Upper lobe of left lung (tissue), 4 donors: ENCODE measurements at regions not wholly inside any gene's neighbourhood (a gene's known extent, or its start where the extent isn't known, plus 50 kb on each side); places are given as distances from the start of the nearest gene placed in this dataset.

Source experiments
- EP300 ChIP-seq, 4 donors: sonication (generic); formaldehyde crosslinking; IDR thresholded peaks; one replicate each; pipeline ENCODE4 v1.5.1; 2017; ENCODE audit warnings: antibody characterized with exemption in 4 of 4, control low read depth in 2 of 4
- POLR2A ChIP-seq, 4 donors: fragments of 450-650 bp; IDR thresholded peaks; one replicate each; pipeline ENCODE4 v1.5.1; 2016 to 2017; ENCODE audit warnings: antibody characterized with exemption in 4 of 4, mild to moderate bottlenecking in 2 of 4
- POLR2AphosphoS5 ChIP-seq, 2 donors: sonication (generic); formaldehyde crosslinking; IDR thresholded peaks; one replicate each; pipeline ENCODE4 v1.5.1; 2017; ENCODE audit warnings: antibody characterized with exemption in 2 of 2
- TF ChIP-seq, protein P1 (sequence below), 6 experiments: fragments of 450-650 bp in 4 of 6; fragments of 200-600 bp in 2 of 6; sonication (generic) in 2 of 6; IDR thresholded peaks; one replicate each; pipeline ENCODE4 v1.5.1; 2016 to 2019; ENCODE audit warnings: antibody characterized with exemption in 6 of 6

DNA sequence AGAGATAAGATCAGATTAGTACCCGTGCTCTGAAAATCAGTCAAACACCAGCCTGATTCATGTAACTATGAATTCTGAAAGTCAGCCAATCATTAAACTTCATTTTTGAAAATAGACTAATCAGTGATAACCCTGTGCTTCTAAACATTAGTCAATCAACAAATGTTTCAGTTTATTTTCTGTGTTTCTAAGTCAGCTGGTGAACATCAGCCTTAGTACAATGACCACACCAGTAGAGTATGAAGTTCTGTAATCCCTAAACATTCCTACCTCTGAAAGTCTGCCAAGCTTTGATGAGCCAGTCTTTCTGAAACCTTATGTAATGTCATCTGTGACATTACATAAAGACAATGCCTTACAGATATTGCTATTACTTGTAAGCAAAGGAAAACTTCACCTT lies 807.4 kb upstream of the CRIM1 start:
- TF ChIP-seq POLR2A (IDR thresholded peaks at IDR 0.05) (no peak), POLR2AphosphoS5 (IDR thresholded peaks at IDR 0.05) (no peak), EP300 (IDR thresholded peaks at IDR 0.05) (no peak)
- TF ChIP-seq, protein P1, sequence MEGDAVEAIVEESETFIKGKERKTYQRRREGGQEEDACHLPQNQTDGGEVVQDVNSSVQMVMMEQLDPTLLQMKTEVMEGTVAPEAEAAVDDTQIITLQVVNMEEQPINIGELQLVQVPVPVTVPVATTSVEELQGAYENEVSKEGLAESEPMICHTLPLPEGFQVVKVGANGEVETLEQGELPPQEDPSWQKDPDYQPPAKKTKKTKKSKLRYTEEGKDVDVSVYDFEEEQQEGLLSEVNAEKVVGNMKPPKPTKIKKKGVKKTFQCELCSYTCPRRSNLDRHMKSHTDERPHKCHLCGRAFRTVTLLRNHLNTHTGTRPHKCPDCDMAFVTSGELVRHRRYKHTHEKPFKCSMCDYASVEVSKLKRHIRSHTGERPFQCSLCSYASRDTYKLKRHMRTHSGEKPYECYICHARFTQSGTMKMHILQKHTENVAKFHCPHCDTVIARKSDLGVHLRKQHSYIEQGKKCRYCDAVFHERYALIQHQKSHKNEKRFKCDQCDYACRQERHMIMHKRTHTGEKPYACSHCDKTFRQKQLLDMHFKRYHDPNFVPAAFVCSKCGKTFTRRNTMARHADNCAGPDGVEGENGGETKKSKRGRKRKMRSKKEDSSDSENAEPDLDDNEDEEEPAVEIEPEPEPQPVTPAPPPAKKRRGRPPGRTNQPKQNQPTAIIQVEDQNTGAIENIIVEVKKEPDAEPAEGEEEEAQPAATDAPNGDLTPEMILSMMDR (IDR thresholded peaks at IDR 0.05), result no peak
